GM06990 (cell line): ENCODE measurements at regions not wholly inside any gene's neighbourhood (a gene's known extent, or its start where the extent isn't known, plus 50 kb on each side); places are given as distances from the start of the nearest gene placed in this dataset.

Source experiments
- DNase-seq: peaks from one replicate; pipeline ENCODE4 v3.0.0-alpha.2; 2011; ENCODE audit not compliant: insufficient read length; ENCODE audit errors: extremely low read depth
- H3K27me3 ChIP-seq: replicated peaks from 2 replicates; pipeline ENCODE4 v1.6.0; 2011; ENCODE audit warnings: low read length; ENCODE audit not compliant: control insufficient read depth, insufficient read depth
- H3K36me3 ChIP-seq: 2 replicates; pipeline ENCODE4 v1.5.1; 2011; ENCODE audit warnings: low read length; ENCODE audit not compliant: control insufficient read depth, insufficient read depth
- H3K4me3 ChIP-seq: replicated peaks from 2 replicates; pipeline ENCODE4 v1.5.1; 2011; ENCODE audit warnings: low read depth, mild to moderate bottlenecking, control low read depth, low read length
- TF ChIP-seq, protein P1 (sequence below): IDR thresholded peaks from 2 replicates; pipeline ENCODE4 v1.5.1; 2011; ENCODE audit warnings: low read length, control low read depth, mild to moderate bottlenecking, inconsistent platforms; ENCODE audit not compliant: insufficient read depth, poor library complexity, severe bottlenecking

DNA sequence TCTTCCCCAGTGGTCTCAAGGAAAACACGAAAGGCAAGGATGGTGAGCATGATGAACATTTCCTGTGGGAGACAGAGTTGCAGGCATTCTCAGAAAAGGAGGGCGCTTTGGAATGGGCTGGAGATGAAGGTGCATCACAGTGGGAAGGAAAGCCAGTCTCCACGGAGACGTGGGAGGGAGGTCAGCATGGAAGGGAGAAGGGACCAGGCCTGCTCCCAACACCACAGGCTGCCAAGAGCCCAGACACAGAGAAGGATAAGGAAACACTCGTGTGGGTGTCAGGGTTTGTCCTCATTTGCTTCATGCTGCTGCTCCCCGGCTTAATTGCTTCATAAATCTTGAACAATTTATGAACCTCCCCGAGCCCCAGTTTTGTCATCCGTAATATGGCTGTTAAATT, 231.5 kb upstream of the ZNF32 start:
- H3K4me3 ChIP-seq = no peak overlapping the region
- H3K27me3 ChIP-seq = peaks cover 2% of the 10 kb centered on the region
- TF ChIP-seq, protein P1, sequence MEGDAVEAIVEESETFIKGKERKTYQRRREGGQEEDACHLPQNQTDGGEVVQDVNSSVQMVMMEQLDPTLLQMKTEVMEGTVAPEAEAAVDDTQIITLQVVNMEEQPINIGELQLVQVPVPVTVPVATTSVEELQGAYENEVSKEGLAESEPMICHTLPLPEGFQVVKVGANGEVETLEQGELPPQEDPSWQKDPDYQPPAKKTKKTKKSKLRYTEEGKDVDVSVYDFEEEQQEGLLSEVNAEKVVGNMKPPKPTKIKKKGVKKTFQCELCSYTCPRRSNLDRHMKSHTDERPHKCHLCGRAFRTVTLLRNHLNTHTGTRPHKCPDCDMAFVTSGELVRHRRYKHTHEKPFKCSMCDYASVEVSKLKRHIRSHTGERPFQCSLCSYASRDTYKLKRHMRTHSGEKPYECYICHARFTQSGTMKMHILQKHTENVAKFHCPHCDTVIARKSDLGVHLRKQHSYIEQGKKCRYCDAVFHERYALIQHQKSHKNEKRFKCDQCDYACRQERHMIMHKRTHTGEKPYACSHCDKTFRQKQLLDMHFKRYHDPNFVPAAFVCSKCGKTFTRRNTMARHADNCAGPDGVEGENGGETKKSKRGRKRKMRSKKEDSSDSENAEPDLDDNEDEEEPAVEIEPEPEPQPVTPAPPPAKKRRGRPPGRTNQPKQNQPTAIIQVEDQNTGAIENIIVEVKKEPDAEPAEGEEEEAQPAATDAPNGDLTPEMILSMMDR = no peak
- no peaks in the 10 kb centered on the region for H3K36me3 ChIP-seq
- no peak for DNase-seq

DNA sequence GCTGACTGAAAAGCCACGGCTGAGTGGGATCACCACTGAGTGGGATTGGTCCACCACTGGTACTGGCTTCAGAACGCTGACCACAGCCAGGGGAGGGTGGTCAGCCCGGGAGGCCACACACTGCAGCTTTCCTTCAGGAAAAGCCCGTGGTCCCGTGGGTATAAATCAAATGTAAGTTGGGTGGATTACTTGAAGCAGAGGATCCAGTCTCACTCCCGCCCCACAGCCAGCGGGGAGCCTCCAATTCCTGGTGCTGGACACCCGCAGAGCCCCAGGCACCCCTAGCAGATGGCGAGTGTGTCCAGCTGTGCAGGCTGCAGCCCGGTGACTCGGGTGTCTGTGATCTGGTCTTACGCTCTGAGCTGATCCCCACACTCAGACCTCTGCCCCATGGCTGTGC, 231.1 kb upstream of the ZNF32 start:
- Histone ChIP-seq H3K4me3 (no peak overlapping the region), H3K36me3 (no peaks in the 10 kb centered on the region), H3K27me3 (peaks cover 2% of the 10 kb centered on the region)
- TF ChIP-seq, protein P1 = no peak
- no peak for DNase-seq

DNA sequence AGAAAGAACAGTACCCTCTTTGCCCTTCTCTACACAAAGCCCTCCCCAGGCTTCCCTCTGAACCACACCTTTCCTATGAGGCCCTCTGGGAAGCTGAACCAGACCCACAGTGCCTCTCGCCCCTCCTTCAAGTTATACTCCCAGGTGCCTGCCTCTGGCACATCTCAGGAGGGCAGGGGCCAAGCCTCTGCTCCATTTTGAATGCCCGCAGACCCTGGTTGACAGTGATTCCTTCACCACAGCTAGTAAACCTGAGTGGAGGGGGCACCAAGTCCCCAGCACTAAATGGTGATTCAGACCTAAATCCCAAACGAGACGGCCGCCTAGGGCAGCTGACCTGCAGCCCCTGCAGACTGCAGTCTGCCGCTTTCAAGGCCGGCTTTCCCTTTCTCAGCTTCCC, 230.5 kb upstream of the ZNF32 start:
- TF ChIP-seq, protein P1 = no peak
- H3K4me3 ChIP-seq = no peak overlapping the region
- peaks cover 2% of the 10 kb centered on the region for H3K27me3 ChIP-seq
- no peak for DNase-seq
- H3K36me3 ChIP-seq = no peaks in the 10 kb centered on the region

DNA sequence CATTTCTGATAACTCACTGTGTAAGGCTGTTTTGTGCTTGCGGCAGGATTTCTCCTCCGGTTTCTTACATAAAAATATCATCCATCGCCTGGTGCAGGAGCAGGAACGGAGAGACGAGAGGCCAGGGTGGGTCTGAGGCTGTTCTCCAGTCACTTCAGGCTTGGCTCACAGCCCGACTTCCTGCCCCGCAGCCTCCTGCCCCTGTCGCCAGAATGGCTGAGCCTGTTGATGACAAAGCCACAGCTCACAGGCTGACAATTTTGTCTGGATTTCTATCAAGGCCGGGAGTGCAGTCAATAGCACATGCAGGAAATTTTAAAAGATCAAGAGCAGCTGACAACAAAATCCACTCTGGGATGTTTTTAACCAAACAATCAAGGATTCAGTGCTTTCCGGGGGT, 229.7 kb upstream of the ZNF32 start:
- DNase-seq = no peak
- H3K4me3 ChIP-seq = no peak overlapping the region
- peaks cover 2% of the 10 kb centered on the region for H3K27me3 ChIP-seq
- H3K36me3 ChIP-seq = no peaks in the 10 kb centered on the region
- TF ChIP-seq, protein P1 = no peak

DNA sequence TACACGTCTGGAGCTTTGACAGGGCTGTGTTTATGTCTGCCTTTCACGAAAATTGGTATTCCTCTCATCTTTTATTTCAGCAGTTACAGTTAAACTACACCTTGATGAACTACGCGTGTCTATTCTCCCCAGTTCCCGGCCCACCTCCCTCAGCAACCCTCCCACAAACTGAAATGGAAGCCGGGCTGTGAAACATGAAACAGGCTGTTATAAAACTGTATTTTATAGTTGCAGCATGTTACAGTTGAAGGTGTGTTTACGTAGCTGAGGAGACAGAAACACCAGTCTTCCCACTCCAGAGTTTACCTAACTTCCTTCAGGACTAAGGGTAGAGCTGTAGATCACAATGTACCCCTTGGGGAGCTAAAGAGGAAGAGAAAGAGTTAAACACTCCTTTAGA, 228.3 kb upstream of the ZNF32 start:
- Histone ChIP-seq H3K4me3 (no peak overlapping the region), H3K36me3 (no peaks in the 10 kb centered on the region), H3K27me3 (peaks cover 2% of the 10 kb centered on the region)
- TF ChIP-seq, protein P1 = no peak
- no peak for DNase-seq

DNA sequence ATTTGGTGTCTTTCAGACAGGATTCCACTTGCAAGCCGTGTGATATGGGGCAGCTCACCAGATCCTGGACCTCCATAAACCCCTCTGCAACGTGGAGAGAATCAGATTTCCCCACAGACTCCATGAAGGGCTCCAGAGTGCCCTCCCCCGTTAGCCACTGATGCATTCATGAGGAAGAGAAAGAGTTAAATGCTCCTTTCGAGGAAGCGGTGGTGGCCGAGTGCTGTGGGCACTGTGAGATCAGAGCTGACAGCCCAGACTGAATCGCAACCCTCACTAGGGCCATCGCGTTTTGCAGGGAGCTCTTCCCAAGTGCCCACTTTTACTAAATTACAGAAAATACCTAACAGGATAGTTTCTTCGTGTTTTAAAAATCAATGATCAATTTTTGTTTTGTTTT, 226.3 kb upstream of the ZNF32 start:
- no peaks in the 10 kb centered on the region; the same call in 1 of the 2 replicates for H3K27me3 ChIP-seq
- TF ChIP-seq, protein P1 = no peak
- H3K4me3 ChIP-seq = no peak overlapping the region
- H3K36me3 ChIP-seq = no peaks in the 10 kb centered on the region
- DNase-seq = no peak
